Stimulated activated CD4-positive, alpha-beta T cell treated with anti-CD3 and anti-CD28 coated beads, Interleukin-4, amount 100 ng/mL, for 24 hours (primary cell): ENCODE measurements at regions not wholly inside any gene's neighbourhood (a gene's known extent, or its start where the extent isn't known, plus 50 kb on each side); places are given as distances from the start of the nearest gene placed in this dataset.
"Not testable (repeated sequence)": the region's sequence is repeated elsewhere in the genome, so short reads cannot be mapped to it uniquely, and the experiment has no call there.

ENCODE experiments used
- DNase-seq: peaks from one replicate; pipeline ENCODE4 v3.0.0-alpha.2; 2020

DNA sequence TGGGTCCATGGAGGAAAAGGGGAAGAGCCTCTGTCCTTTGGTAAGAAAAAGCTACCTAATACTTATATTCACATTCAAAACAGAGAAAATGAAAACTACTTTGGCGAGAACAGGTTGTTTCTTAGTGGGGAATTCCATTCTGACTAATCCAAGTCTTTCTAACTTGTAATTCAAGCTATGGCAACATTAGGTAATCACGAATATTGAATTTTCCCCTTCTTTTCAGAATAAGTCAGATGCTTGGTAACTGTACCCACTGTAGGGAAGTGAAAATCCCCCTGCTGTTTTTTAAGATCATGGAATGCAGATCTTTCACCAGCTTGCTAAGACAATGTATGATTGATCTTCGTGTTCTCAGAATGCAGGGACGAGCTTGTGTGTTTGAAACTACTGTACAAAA, 384.4 kb downstream of the TCERG1L start:
- no peak for DNase-seq

DNA sequence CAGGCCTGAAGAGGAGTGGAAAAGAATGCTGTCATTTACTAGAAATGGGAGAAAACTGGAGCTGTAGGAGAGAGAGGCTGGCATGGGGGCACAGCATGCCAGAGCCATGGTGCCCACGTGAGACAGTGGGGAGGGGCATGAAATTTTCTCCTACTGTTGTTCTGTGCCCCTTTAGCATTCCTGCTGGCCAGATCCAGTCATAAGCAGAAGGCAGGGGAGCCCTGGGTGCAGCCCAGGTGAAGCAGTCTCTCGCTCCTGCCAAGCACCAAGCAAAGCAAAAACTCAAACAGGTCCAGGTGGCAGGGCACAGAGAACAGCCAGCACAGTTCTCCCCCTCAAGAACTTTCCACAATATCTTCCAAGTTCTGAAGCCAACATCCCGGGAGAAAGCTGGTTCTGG, 383.2 kb downstream of the TCERG1L start:
- DNase-seq = no peak

DNA sequence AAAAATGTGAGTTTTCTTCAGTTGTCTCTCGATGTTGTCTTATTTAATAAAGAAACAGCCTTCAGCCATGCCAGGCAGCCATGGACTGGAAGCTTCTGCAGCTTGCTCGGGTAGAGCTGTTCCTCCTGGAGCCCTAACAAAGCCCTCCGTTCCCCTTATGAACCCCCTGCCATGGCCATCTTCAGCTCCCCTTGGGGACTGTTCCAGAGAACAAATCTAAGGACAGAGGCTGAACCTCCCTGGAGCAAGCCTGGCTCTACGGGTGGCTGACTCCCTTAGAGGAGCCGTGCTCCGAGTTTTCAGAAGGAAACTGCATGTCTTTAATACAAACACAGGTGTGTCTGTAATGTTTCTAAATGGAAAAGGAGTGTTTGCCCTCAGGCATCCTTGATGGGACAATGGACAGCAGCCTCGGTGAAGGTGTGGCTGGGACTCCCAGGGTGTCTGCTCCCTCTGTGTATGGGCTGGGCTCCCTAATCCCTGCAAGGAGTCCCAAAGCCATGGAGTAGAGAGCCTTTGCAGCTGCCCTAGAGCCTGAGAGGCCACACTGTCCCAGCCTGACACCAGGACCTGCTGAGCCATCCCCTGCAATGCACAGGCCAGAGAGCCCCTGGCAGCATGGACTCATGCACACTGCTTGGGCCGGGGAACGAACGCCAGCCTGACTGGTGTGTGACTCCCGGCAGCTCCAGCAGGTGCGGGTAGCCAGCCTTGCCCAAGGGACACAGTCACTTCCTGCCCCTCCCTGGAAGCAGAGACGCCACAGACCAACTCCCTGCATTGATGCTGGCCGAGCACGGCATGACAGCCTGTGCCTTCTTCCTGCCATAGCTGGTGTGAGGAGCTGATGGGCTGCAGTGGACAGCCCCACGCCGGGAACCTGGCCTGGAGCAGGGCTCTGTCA, 381.8 kb downstream of the TCERG1L start:
- no peak for DNase-seq

DNA sequence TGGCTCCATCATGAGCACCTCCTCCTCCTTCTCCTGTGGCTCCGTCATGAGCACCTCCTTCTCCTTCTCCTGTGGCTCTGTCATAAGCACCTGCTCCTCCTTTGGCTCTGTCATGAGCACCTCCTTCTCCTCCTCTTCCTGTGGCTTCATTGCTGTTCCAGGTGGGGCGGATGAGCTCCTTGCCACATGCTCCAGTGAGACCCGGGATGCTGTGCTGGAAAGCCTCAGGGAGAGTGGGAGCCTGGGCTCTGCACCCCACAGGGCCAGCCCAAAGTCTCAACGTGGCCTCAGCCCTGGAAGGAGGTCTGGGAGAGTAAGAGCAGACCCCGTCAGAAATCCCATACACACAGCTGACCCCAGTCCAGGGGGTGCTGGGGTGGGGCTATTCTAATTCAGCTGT, 380.7 kb downstream of the TCERG1L start:
- no peak for DNase-seq

DNA sequence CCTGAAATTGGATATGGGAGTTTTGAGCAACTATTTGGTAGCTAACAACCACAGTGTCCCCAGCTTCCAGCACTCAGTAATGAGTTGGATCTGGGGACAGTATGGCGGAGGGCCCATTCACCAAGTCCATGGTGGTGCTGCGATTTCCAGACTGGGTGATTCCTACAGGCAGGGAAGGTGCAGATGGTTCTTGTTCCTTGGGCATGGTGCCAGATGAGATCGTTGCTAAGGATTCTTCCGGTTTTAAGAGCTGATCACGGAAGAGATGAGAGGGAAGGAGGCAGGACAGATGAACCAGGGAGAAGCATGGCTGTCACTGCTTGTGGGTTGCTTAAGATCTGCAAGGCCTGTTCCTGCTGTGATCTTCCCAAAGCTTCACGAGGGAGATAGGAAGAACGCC, 380.3 kb downstream of the TCERG1L start:
- DNase-seq = no peak

DNA sequence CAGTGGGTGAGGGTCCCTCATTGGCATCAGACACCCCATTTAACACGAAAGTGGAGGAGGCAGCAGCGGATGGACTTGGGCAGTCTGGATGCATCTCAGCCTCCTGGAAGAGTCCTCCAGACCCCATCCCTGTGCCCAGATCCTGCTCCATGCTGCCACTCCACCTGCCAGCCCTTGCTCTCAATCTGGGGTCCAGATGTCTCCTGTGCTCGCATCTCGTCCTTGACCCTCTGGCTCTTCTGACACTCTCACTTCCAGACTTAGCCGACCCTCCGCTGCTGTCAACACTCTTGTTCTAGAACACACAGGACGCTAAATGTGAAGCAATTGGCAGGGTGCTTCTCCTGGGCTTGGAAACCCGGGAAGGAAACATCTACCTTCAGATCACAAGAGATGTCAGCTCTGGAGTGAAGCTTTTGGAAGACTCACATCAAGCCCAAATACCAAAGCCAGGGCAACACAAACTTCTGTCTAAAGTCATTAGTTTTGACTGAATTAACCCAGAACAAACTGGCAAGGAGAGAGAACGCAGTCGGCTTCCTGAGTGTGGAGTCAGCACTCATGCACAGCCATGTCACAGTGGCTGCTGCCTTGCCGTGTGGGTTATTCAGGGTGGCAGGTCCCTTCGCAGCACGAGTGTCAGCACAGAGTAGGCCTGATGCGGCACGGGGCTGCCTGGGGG, 379.1 kb downstream of the TCERG1L start:
- no peak for DNase-seq

DNA sequence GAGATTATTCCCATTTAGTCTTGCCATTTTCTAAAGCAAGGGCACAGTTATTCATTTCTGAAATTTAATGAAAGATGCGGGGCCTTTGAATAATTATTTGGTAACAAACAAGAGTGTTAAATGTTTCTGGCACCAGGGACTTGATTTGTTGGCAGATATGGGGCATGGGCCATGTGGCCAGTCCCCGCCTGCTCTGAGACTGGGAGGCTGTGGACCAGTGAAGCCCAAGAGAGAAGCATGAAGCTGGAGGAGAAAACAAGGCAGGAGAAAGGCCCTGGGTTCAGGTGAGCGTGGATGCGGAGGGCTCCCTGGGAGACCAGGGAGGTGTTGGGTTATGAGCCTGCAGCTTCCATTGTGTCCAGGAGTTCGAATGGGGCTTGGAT, 378.5 kb downstream of the TCERG1L start:
- no peak for DNase-seq

DNA sequence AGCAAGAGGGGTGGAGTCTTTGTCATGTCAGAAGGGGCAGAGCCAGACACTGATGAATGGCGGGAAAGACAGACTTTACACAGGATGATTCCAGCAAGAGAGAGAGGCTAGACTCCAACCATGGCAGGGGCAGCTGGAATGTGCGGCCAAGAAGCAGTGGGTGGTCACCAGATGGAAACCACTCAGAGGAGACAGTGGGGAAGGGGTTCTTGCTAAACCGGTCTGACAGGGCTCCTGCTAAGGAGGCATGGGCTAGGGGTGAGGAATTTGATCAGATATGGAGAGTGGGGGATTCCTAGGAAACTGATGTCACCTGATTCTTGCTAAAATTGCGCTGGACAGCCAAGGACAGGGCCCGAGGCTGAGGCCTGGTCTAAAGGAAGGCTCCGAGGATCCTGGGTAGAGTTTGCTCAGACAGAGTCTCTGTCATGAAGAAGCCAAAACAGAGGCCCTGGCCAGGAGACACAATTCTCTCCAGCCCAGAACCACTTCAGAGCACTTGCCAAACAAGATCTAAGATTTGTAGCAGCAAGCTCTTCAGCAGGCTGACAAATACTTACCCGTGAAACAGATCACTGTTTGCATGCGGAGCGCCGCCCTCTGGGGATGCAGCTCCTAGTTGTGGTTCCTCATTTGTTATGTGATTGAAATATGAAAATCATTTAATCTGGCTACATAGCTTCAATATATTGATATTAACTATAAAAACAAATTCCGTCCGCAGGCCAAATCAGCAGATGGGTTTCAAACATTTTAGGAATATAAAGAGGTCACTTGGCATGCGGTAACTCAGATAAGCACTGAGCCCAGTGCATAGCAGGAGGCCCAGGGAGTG, 377.0 kb downstream of the TCERG1L start:
- no peak for DNase-seq

DNA sequence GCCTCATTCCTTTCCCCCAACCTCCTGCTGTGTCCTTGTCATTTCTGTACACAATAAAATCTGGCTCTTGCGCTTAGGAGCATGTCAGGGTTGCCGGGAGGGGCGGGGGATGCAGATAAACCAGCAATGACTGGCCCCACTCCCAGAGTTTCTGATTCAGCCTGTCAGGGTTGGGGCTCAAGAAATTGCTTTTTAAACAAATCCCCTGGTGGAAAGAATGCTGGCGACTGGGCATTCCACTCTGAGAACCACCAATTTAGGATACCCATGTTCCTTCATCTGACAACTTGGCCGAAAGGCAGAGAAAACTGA, 376.4 kb downstream of the TCERG1L start:
- DNase-seq = no peak

DNA sequence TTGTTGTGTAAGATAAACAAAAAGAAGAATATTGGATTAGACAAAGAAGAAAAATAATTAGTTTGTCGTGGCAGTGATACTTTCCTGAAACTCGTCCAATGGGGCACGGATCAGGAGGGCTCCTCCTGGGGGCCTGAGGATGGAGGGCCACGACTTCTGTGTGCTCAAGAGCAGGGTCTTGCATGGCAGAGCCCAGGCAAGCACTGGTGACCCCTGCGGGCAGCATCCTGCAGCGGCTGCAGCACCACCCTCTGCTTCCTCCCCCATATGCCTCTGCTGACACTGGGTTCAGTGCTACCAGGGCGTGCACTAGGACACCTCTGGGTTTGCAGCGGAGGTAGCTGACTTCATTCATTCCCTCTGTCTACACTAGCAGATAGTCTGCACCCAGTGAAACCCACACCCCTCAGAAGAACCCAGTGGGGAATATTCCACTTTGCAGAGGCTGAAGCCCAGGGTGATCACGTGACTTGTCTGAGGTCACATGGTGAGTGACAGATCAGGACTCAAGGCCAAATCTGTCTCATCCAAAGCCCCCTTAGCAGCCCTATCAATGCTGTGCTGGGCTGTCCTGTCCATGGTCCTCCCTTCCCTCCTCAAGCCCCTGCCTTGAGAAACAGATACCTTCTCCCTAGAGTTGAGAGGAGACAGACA, 375.5 kb downstream of the TCERG1L start:
- DNase-seq = no peak

DNA sequence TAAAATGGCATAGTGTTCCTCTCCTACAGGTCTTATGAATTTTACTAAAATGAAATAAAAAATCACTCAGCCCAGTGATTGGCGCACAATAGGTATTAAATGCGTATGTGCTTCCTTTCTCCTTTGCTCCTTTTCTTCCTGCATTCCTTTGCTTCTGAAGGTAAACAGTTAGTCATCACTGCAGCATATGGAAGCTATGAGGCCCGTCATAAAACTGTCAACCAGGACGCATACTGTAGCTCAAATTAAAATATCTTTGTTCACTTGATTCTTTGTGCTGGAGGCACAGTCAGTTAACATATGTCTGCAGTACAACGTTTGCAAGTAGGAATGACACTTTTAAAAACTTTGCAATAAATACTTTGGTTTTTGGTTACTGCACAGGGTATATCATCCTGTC, 374.7 kb downstream of the TCERG1L start:
- DNase-seq = no peak

DNA sequence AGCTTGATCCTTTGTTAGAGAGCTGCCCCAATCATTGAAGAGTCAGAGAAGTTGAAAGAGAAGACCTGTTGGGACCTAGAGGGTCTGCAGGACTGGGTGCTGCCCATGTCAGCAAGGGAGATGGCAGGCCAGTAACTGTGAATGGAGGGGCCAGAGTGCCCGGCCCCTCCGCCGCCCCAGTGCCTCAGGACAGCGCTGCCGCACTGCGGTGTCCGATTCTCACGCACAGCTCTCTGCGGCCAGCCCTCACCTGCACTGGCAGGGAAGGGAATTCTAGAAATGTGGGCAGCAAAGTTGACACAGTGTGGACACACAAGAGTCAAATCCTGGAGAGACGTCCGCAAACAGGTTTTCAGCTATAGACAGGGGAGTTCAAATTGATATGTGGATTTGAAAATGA, 373.5 kb downstream of the TCERG1L start:
- DNase-seq = no peak

DNA sequence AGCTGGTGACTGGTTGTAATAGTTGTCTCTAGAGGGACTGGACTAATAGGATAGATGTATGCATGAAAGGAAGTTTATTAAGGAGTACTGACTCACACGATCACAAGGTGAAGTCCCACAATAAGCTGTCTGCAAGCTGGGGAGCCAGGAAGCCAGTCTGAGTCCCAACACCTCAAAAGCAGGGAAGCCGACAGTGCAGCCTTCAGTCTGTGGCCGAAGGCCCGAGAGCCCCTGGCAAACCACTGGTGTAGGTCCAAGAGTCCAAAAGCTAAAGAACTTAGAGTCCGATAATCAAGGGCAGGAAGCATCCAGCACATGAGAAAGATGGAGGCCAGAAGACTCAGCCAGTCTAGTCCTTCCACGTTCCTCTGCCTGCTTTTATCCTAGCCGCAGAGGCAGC, 372.6 kb downstream of the TCERG1L start:
- not testable (repeated sequence) for DNase-seq

DNA sequence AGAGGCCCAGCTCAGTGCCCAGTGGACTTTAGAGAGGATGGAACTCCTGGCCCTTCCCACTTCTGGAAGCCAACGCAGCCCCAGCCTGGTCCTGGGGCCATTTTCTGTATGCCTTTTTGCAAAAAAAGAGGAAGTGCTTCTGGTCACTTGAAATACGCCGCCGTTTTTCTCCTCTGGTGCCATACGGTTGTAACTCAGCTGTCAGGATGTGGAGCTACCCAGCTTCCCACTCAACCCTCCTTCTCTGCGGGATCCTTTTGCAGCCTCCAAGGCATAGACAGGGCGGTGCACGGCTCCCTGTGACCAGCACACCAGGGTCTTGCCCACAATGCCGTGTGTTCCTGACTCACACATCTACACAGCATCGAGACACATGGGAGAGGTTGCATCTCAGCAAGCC, 369.6 kb downstream of the TCERG1L start:
- DNase-seq = no peak

DNA sequence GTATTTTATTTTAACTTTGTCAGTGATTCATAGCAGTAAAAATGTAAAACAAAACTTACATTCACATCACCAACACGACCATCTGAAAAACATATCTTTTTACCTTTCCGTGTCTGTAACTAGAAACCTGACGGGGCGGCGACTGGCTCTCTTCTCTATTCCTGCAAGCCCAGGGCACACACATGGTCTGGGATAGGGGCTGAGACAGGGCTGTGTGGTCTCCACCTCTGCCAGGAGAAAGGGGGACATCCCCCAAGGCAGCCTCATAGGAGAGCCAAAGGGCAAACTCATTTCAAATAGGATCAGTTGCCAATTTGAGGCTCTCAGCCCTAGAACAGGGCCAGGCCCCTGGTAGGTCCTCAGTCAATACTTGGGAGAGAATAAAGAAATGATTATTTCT, 359.4 kb downstream of the TCERG1L start:
- no peak for DNase-seq

DNA sequence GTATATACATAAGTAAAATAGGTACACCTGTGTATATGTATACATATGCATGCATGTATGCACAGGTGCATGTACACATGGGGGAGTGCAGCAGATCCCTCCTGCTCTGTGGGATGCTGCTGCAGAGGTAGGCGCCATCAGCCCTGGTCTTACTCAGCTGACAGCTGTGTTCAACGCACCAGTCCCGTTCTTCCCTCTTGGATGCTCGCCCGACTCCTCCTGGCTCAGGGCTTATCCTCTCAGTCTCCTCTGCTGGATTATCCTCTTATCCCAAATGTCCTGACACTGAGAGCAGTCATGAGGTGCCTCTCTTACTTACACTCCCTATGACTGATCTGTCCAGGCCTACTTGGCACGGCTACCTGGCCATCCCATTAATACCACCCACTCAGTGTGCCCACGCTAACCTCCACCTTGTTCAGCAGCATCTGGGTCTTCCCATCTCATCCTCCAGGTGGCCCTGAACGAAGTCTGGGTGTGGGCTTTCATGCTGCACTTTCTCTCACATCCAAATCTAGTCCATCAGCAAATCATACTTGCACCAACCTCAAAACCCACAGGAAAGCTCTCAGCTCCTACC, 357.1 kb downstream of the TCERG1L start:
- DNase-seq = no peak

DNA sequence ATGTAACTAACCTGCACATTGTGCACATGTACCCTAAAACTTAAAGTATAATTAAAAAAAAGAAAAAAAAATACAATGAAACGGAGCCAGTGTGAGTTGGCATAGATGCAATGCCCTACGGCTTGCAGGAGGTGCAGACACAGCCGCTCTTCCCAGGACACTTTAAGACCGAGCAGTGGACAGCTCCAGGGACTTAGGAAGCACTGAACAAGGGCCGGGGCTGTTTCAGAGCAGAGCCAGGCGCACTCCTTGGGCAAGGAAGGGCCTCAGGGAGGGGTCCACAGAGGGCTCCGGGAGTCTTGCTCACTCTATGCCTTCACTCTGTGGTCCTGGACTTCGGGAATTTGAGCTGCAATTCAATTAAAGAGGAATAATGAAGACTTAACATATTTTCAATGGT, 355.3 kb downstream of the TCERG1L start:
- no peak for DNase-seq

DNA sequence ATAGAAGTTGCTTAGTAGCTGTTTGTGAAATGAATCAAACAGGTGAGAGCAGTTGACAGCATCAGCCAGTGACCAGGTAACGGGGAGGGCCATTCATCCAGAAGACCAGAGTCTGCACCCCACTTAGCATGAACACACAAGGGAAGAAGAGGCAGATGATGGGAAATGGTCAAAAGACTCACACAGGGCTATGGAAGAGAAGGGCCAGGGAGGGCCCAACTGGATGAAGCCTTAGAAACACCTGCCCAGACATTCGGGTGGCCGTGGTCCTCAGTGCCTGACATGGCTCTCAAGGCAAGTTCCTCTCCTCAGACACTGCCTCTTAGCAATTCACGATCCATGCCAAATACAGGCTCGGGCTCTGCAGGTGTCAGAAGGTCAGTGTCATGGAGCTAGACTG, 354.1 kb downstream of the TCERG1L start:
- no peak for DNase-seq

DNA sequence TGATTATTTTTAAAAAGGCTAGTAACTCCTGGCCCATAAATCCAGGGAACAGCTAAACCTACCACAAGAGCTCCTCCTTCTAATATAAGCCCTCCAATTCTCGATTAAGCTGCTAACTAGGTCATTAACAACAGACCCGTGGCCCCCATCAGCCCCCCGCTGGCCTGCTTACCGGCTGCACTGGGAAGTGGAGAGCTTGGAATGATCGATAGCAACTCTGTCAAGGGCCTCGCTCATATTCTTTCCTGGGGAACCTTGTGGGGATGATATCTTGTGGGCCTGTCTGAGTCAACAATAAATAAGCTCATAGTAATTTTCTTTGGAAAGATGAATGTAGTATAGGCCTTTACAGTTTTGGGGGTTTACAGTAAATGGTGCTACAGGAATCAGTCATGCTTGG, 353.5 kb downstream of the TCERG1L start:
- DNase-seq = no peak

DNA sequence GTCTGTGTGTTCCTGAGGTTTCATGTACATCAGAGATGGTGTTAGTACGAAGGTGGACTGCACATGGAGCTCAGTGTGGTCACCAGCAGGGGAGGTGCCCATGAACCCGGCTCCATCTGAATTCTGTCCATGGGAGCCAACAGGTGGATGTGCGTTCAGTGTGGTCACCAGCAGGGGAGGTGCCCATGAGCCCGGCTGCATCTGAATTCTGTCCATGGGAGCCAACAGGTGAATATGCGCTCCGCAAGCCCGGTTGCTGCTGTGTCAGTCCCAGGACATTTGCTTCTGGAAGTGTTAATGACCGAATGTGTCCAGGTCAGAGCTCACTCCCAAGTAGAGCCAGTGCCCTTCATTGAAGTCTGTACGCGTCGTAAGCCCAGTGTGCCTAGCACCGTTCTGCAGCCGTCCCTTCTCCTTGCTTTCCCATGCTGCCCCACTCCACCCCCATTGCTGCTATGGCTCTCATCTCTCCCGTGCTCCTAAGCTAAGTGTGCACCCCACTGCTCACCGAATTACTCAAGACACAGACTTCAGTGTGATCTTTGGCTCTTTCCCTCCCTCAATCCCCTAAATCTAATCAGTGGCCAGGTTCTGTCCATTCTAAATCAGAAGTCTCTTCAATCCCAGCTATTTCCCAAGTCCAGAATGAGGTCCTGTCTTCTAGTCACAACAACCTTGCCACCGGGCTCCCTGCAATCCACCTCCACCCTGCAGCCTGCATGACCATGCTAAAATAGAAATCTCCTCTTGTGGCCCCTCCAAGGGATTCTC, 352.4 kb downstream of the TCERG1L start:
- DNase-seq = no peak

DNA sequence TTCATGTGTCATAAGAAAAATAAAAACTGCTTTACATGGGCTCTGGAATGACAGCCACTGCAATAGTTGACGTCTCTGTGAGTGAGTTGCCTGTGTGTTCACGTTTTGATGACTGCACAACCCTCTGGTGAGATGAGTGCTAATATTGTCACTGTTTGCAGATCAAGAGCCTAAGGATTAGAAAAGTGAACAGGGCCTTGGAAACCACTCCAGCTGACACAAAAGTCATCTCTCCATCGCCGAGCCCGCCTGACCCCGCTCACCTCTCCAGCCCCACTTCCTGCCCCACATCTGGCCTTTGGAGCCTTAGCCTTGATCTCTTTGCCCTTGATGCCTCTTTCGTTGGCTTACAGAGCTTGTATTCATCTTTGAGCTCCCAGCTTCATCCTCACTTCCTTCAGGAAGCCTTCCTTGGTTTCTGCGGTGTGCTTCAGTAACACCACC, 351.7 kb downstream of the TCERG1L start:
- DNase-seq = no peak

DNA sequence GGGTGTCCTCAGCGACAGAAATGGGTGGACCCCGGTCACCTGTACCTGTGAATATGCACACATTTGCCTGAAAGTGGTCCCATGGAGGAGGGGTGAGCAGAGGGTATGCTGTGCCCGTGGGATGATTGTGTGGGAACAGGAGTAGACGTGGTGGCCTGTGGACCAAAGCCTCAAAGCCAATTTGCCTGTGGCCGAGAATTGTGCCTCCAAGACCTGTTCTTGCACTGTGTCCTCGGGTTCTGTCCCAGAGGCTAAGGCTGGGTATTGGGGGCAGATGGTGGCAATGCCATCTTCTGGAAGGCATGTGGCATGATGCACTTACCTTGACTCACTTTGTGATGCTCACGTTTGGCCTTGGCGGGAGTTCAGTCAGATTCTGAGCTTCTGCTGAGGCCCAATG, 351.0 kb downstream of the TCERG1L start:
- no peak for DNase-seq
